ENCODE measurements at regions not wholly inside any gene's neighbourhood (a gene's known extent, or its start where the extent isn't known, plus 50 kb on each side); places are given as distances from the start of the nearest gene placed in this dataset.

DNA sequence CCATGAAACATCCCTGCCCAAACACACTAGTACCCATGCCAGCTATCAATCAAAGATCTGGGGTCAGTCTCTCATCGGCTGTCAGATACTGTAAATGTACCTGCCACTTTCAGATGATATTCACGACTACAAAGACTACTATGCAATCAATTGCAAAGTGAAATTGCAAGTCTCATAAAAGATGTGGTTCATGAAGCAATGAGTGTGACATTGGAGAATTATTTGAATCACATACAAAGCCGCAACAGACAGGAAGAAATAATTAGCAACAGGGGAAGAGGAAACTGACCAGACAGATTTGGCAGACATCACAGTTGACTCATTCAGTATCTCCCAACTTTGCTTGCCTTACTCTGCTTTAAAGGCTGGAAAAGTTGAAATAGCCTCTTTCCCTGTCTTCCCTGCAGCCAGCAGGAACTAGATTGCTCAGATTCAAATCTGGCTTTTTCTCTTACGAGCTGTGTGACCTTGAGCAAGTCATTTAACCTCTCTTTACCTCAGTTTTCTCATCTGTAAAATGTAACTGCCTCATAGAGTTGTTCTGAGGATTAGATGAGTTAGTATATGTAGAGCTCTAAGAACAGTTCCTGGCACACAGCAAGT is 95.7 kb upstream of the C3orf80 start:
- no peaks in the 10 kb centered on the region for H3K79me2 ChIP-seq (ENCODE audit: insufficient read depth, low read length)
- no peaks in the 10 kb centered on the region for H3K27me3 ChIP-seq (ENCODE audit: insufficient read depth, low read length)
- Mint-ChIP-seq H3K9me3 (ENCODE audit: unreplicated experiment) (peaks cover 3% of the 10 kb centered on the region), H3K4me1 (ENCODE audit: low read depth, unreplicated experiment) (peaks cover 49% of the 10 kb centered on the region), H3K27me3 (ENCODE audit: low read depth, unreplicated experiment) (no peaks in the 10 kb centered on the region), H3K36me3 (ENCODE audit: low read depth, unreplicated experiment) (no peaks in the 10 kb centered on the region), H3K4me3 (ENCODE audit: unreplicated experiment) (peak overlapping the region; percentile 1), H3K27ac (ENCODE audit: unreplicated experiment) (peak overlapping the region; percentile 96)
- FAIRE-seq (peak; percentile 98), DNase-seq (ENCODE audit: low read depth) (peak; percentile 99)
- peak overlapping the region; percentile 75 for H3K27ac ChIP-seq (ENCODE audit: low read depth, low read length)
- peak overlapping the region; percentile 37 for H3K9ac ChIP-seq (ENCODE audit: low read length)
- H3K4me2 ChIP-seq (ENCODE audit: low read length), result peak overlapping the region; percentile 79
- H3K4me3 ChIP-seq (ENCODE audit: insufficient read depth, low read depth, low read length), result peak overlapping the region; percentile 39
- H3K36me3 ChIP-seq (ENCODE audit: insufficient read depth, low read length), result no peaks in the 10 kb centered on the region
- TF ChIP-seq EZH2 (IDR thresholded peaks at IDR 0.05; ENCODE audit: insufficient read depth, low read length), result no peak
- TF ChIP-seq, protein P1, sequence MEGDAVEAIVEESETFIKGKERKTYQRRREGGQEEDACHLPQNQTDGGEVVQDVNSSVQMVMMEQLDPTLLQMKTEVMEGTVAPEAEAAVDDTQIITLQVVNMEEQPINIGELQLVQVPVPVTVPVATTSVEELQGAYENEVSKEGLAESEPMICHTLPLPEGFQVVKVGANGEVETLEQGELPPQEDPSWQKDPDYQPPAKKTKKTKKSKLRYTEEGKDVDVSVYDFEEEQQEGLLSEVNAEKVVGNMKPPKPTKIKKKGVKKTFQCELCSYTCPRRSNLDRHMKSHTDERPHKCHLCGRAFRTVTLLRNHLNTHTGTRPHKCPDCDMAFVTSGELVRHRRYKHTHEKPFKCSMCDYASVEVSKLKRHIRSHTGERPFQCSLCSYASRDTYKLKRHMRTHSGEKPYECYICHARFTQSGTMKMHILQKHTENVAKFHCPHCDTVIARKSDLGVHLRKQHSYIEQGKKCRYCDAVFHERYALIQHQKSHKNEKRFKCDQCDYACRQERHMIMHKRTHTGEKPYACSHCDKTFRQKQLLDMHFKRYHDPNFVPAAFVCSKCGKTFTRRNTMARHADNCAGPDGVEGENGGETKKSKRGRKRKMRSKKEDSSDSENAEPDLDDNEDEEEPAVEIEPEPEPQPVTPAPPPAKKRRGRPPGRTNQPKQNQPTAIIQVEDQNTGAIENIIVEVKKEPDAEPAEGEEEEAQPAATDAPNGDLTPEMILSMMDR (IDR thresholded peaks at IDR 0.05; ENCODE audit: insufficient read depth, low read depth, low read length), result no peak
- no peaks in the 10 kb centered on the region for H3K9me3 ChIP-seq (ENCODE audit: insufficient read depth, low read depth, low read length)
- peaks cover 25% of the 10 kb centered on the region for H3K4me1 ChIP-seq (ENCODE audit: insufficient read depth, low read length)
- H2AFZ ChIP-seq (ENCODE audit: low read depth, low read length), result no peak overlapping the region
- H4K20me1 ChIP-seq (ENCODE audit: insufficient read depth, low read length), result no peaks in the 10 kb centered on the region

DNA sequence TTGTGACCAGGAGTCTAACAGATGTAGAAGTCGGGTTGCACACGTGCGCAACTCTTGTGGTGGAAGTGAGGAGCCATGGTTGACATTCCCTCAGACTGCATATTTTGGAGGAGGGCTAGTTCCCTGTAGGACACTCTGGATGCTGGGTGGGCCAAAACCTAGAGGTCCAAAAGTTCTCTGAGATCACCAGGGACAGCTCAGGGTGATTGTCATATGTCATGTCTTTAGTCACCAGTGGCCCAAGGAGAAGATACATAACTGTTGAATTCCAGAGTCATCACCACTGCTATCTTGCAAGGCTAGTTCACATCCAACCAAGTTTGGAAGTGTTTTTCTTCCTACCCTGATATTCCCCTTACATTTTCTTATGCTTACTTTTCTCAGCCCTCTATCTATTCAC is 95.2 kb upstream of the C3orf80 start:
- no peak for TF ChIP-seq EZH2 (IDR thresholded peaks at IDR 0.05; ENCODE audit: insufficient read depth, low read length)
- TF ChIP-seq, protein P1 (IDR thresholded peaks at IDR 0.05; ENCODE audit: insufficient read depth, low read depth, low read length), result no peak
- DNase-seq (ENCODE audit: low read depth), result no peak
- no peak overlapping the region for H2AFZ ChIP-seq (ENCODE audit: low read depth, low read length)
- H3K27me3 ChIP-seq (ENCODE audit: insufficient read depth, low read length), result no peaks in the 10 kb centered on the region
- Mint-ChIP-seq H3K36me3 (ENCODE audit: low read depth, unreplicated experiment) (no peaks in the 10 kb centered on the region), H3K27ac (ENCODE audit: unreplicated experiment) (peak overlapping the region; percentile 96), H3K9me3 (ENCODE audit: unreplicated experiment) (peaks cover 3% of the 10 kb centered on the region), H3K4me1 (ENCODE audit: low read depth, unreplicated experiment) (peaks cover 51% of the 10 kb centered on the region), H3K27me3 (ENCODE audit: low read depth, unreplicated experiment) (no peaks in the 10 kb centered on the region), H3K4me3 (ENCODE audit: unreplicated experiment) (no peak overlapping the region)
- H3K4me2 ChIP-seq (ENCODE audit: low read length), result peak overlapping the region; percentile 79
- H3K9ac ChIP-seq (ENCODE audit: low read length), result no peak overlapping the region
- H3K27ac ChIP-seq (ENCODE audit: low read depth, low read length), result peak overlapping the region; percentile 75
- H3K9me3 ChIP-seq (ENCODE audit: insufficient read depth, low read depth, low read length), result no peaks in the 10 kb centered on the region
- H4K20me1 ChIP-seq (ENCODE audit: insufficient read depth, low read length), result no peaks in the 10 kb centered on the region
- H3K4me1 ChIP-seq (ENCODE audit: insufficient read depth, low read length), result peaks cover 25% of the 10 kb centered on the region
- no peak overlapping the region for H3K4me3 ChIP-seq (ENCODE audit: insufficient read depth, low read depth, low read length)
- no peak for FAIRE-seq
- H3K79me2 ChIP-seq (ENCODE audit: insufficient read depth, low read length), result no peaks in the 10 kb centered on the region
- no peaks in the 10 kb centered on the region for H3K36me3 ChIP-seq (ENCODE audit: insufficient read depth, low read length)

DNA sequence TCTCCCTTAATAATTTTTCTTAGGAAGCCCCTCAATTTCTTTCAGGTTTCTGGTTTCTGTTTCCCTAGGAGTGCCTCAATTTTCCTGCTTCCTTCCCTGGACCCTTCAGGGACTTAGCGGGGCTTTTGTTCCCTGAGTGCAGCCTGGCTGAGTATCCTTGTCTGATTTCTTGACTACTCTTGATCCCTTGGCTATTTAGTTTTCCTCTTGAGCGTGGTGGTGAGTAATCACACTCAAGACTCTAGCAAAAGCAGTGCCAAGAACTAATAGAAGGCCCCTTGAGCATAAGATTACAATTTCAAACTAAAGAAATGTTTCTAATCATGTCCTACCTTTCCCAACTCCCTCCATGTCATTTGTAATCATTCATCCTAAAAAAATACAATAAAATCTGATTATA is 94.3 kb upstream of the C3orf80 start:
- Mint-ChIP-seq H3K36me3 (ENCODE audit: low read depth, unreplicated experiment) (no peaks in the 10 kb centered on the region), H3K4me3 (ENCODE audit: unreplicated experiment) (no peak overlapping the region), H3K27ac (ENCODE audit: unreplicated experiment) (peak overlapping the region; percentile 96), H3K9me3 (ENCODE audit: unreplicated experiment) (peaks cover 3% of the 10 kb centered on the region), H3K27me3 (ENCODE audit: low read depth, unreplicated experiment) (no peaks in the 10 kb centered on the region), H3K4me1 (ENCODE audit: low read depth, unreplicated experiment) (peaks cover 53% of the 10 kb centered on the region)
- H3K79me2 ChIP-seq (ENCODE audit: insufficient read depth, low read length), result no peaks in the 10 kb centered on the region
- H4K20me1 ChIP-seq (ENCODE audit: insufficient read depth, low read length), result no peaks in the 10 kb centered on the region
- no peak overlapping the region for H3K4me2 ChIP-seq (ENCODE audit: low read length)
- no peak for TF ChIP-seq EZH2 (IDR thresholded peaks at IDR 0.05; ENCODE audit: insufficient read depth, low read length)
- TF ChIP-seq, protein P1 (IDR thresholded peaks at IDR 0.05; ENCODE audit: insufficient read depth, low read depth, low read length), result no peak
- DNase-seq (ENCODE audit: low read depth), result peak; percentile 80
- H3K4me3 ChIP-seq (ENCODE audit: insufficient read depth, low read depth, low read length), result no peak overlapping the region
- H3K4me1 ChIP-seq (ENCODE audit: insufficient read depth, low read length), result peaks cover 25% of the 10 kb centered on the region
- H3K36me3 ChIP-seq (ENCODE audit: insufficient read depth, low read length), result no peaks in the 10 kb centered on the region
- no peak overlapping the region for H3K9ac ChIP-seq (ENCODE audit: low read length)
- FAIRE-seq, result no peak
- no peaks in the 10 kb centered on the region for H3K9me3 ChIP-seq (ENCODE audit: insufficient read depth, low read depth, low read length)
- H2AFZ ChIP-seq (ENCODE audit: low read depth, low read length), result no peak overlapping the region
- H3K27ac ChIP-seq (ENCODE audit: low read depth, low read length), result peak overlapping the region; percentile 75
- H3K27me3 ChIP-seq (ENCODE audit: insufficient read depth, low read length), result no peaks in the 10 kb centered on the region

All from astrocyte (in vitro differentiated cells and primary cell).